Activated T-helper 17 cell treated with anti-CD3 and anti-CD28 coated beads, Interleukin-2, amount 50 U/mL, for 72 hours (primary cell): ENCODE measurements at regions not wholly inside any gene's neighbourhood (a gene's known extent, or its start where the extent isn't known, plus 50 kb on each side); places are given as distances from the start of the nearest gene placed in this dataset.

Experiments
- ATAC-seq: fragments of 150-1000 bp; cut with Tn5 transposase; replicated peaks from 2 replicates; pipeline ENCODE4 v1.10.0; 2021; ENCODE audit warnings: mild to moderate bottlenecking, moderate library complexity
- H3K27ac Mint-ChIP-seq: one replicate; pipeline ENCODE4 v1.8.0; 2022; ENCODE audit warnings: mixed read lengths
- H3K27me3 Mint-ChIP-seq: one replicate; pipeline ENCODE4 v1.8.0; 2022; ENCODE audit warnings: mixed read lengths
- H3K36me3 Mint-ChIP-seq: one replicate; pipeline ENCODE4 v1.8.0; 2022; ENCODE audit warnings: low read depth, mild to moderate bottlenecking, mixed read lengths
- H3K4me1 Mint-ChIP-seq: one replicate; pipeline ENCODE4 v1.8.0; 2022; ENCODE audit warnings: mixed read lengths
- H3K4me3 Mint-ChIP-seq: one replicate; pipeline ENCODE4 v1.8.0; 2022; ENCODE audit warnings: mild to moderate bottlenecking, mixed read lengths
- H3K9me3 Mint-ChIP-seq: one replicate; pipeline ENCODE4 v1.8.0; 2022; ENCODE audit warnings: mixed read lengths

DNA sequence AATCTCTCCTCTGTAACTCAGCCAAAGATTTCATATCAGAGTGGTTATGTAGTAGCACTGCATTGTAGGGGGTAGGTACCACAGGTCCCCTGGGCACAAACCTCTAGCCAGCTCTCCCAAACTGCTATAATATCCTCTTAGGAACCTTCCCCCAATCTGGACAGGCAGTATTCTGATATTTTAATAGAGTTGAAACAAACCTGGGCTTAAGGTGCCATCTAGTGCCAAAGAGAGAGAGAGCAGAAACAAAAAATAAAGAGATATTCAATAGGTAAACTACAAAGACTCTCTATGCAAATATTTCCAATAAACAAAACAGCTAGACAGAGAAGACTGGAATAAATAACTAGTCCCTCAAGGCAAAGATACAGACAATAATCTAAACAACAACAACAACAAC is 1070.0 kb downstream of the CDH11 start:
- Mint-ChIP-seq H3K4me3 (no peak overlapping the region), H3K27me3 (no peaks in the 10 kb centered on the region), H3K27ac (no peak overlapping the region), H3K36me3 (no peaks in the 10 kb centered on the region), H3K4me1 (no peaks in the 10 kb centered on the region), H3K9me3 (peaks cover 28% of the 10 kb centered on the region)
- ATAC-seq: no peak

- H3K36me3 Mint-ChIP-seq: no peaks in the 10 kb centered on the region
- no peak for ATAC-seq
- peaks cover 22% of the 10 kb centered on the region for H3K9me3 Mint-ChIP-seq
- no peaks in the 10 kb centered on the region for H3K4me1 Mint-ChIP-seq
- no peak overlapping the region for H3K27ac Mint-ChIP-seq
- H3K27me3 Mint-ChIP-seq: no peaks in the 10 kb centered on the region
- H3K4me3 Mint-ChIP-seq: no peak overlapping the region
Observed at GRCh38 chr16:64047878-64048277, 1074.0 kb downstream of the CDH11 start.

DNA sequence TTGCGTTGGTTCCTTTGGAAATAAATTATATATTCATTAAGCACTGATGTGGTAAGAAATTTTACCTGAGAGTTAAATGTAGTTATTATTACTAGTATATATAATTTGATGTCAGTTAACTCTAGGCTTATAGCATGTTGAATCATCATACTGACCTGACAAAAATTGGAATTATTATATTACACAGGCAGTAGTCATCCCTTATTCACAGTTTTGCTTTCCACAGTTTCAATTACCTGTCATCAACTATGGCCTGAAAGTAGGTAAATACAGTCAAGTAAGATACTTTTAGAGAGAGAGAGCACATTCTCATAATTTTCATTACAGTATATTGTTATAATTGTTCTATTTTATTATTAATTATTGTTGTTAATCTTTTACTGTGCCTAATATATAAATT is 1074.7 kb downstream of the CDH11 start:
- H3K27ac Mint-ChIP-seq: no peak overlapping the region
- H3K27me3 Mint-ChIP-seq: no peaks in the 10 kb centered on the region
- no peaks in the 10 kb centered on the region for H3K4me1 Mint-ChIP-seq
- H3K4me3 Mint-ChIP-seq: no peak overlapping the region
- H3K9me3 Mint-ChIP-seq: peaks cover 23% of the 10 kb centered on the region
- ATAC-seq: no peak
- H3K36me3 Mint-ChIP-seq: no peaks in the 10 kb centered on the region

DNA sequence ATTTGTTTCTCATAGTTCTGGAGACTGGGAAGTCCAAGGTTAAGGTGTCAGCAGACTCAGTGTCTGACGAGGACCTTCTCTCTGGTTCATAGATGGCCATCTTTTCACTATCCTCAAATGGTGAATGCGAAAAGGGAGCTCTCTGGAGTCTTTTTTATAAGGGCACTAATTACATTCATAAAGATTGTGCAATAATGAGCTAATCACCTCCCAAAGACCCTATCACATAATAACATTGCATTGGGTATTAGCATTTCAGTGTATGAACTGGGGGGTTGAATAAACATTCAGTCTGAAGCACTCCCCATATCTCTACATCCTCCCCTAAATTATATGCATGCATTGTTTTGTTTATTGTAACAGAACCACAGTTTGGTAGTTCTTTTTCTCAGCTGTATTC is 1086.5 kb downstream of the CDH11 start:
- ATAC-seq: no peak
- no peaks in the 10 kb centered on the region for H3K36me3 Mint-ChIP-seq
- H3K4me3 Mint-ChIP-seq: no peak overlapping the region
- no peaks in the 10 kb centered on the region for H3K27me3 Mint-ChIP-seq
- peaks cover 26% of the 10 kb centered on the region for H3K9me3 Mint-ChIP-seq
- H3K4me1 Mint-ChIP-seq: no peaks in the 10 kb centered on the region
- H3K27ac Mint-ChIP-seq: no peak overlapping the region

- H3K4me1 Mint-ChIP-seq: no peaks in the 10 kb centered on the region
- H3K27ac Mint-ChIP-seq: no peak overlapping the region
- H3K27me3 Mint-ChIP-seq: no peaks in the 10 kb centered on the region
- ATAC-seq: no peak
- peaks cover 20% of the 10 kb centered on the region for H3K9me3 Mint-ChIP-seq
- no peak overlapping the region for H3K4me3 Mint-ChIP-seq
- H3K36me3 Mint-ChIP-seq: no peaks in the 10 kb centered on the region
Observed at GRCh38 chr16:64019339-64019738, 1102.5 kb downstream of the CDH11 start.

DNA sequence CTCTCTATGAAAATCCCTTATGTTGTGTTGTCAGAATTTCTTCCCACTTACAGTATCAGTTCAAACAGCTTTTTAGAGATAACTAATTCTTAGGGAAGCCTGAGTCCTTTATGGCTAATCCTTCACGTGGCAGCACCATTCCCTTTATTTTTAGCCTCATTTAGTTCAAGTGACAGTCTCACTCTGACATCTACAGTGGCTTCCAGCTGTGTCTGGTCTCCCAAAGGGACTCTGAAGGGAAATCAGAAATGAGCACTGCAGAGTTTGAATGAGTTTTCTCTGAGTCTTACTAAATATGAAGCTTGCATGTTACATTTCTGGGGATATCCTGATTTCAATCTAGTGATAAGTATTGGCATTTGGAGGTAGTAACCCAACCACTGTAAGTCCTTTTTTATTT is 1104.1 kb downstream of the CDH11 start:
- Mint-ChIP-seq H3K36me3 (no peaks in the 10 kb centered on the region), H3K4me3 (no peak overlapping the region), H3K4me1 (no peaks in the 10 kb centered on the region), H3K27ac (no peak overlapping the region), H3K27me3 (no peaks in the 10 kb centered on the region), H3K9me3 (peaks cover 22% of the 10 kb centered on the region)
- ATAC-seq: no peak

GRCh38 chr16:64013856-64014255 is 1108.0 kb downstream of the CDH11 start:
- no peaks in the 10 kb centered on the region for H3K4me1 Mint-ChIP-seq

DNA sequence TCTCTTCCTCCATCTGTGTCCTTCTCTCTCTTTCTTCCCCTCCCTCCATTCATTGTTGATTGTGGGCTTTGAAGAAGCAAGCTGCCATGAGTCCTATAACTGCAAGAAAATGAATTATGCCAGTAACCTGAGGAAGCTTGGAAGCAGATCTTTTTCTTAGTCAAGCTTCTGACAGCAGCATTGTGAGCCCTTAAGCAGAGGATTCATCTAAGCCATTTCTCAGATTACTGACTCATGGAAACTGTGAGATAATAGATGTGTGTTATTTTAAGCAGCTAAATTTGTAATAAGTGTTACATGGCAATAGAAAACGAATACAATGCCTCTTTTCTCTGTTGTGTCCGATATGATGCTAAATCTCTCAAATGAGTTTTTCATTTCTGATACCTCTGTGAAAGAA is 1109.7 kb downstream of the CDH11 start:
- no peaks in the 10 kb centered on the region for H3K27me3 Mint-ChIP-seq
- no peak overlapping the region for H3K27ac Mint-ChIP-seq
- peaks cover 24% of the 10 kb centered on the region for H3K9me3 Mint-ChIP-seq
- no peak for ATAC-seq
- H3K4me1 Mint-ChIP-seq: no peaks in the 10 kb centered on the region
- H3K36me3 Mint-ChIP-seq: no peaks in the 10 kb centered on the region
- H3K4me3 Mint-ChIP-seq: no peak overlapping the region

More at GRCh38 chr16:64013856-64014255, 1108.0 kb downstream of the CDH11 start:
- no peaks in the 10 kb centered on the region for H3K36me3 Mint-ChIP-seq
- no peak overlapping the region for H3K4me3 Mint-ChIP-seq
- no peaks in the 10 kb centered on the region for H3K27me3 Mint-ChIP-seq
- no peak overlapping the region for H3K27ac Mint-ChIP-seq
- no peak for ATAC-seq
- H3K9me3 Mint-ChIP-seq: peaks cover 27% of the 10 kb centered on the region

GRCh38 chr16:64011650-64012049 is 1110.2 kb downstream of the CDH11 start:
- Mint-ChIP-seq H3K9me3 (peaks cover 20% of the 10 kb centered on the region), H3K27me3 (no peaks in the 10 kb centered on the region), H3K27ac (no peak overlapping the region), H3K4me3 (no peak overlapping the region), H3K36me3 (no peaks in the 10 kb centered on the region), H3K4me1 (no peaks in the 10 kb centered on the region)
- ATAC-seq: no peak

- Mint-ChIP-seq H3K27me3 (no peaks in the 10 kb centered on the region), H3K4me1 (no peaks in the 10 kb centered on the region), H3K4me3 (no peak overlapping the region), H3K36me3 (no peaks in the 10 kb centered on the region), H3K27ac (no peak overlapping the region), H3K9me3 (peaks cover 20% of the 10 kb centered on the region)
- no peak for ATAC-seq
Observed at GRCh38 chr16:64008131-64008530, 1113.7 kb downstream of the CDH11 start.

DNA sequence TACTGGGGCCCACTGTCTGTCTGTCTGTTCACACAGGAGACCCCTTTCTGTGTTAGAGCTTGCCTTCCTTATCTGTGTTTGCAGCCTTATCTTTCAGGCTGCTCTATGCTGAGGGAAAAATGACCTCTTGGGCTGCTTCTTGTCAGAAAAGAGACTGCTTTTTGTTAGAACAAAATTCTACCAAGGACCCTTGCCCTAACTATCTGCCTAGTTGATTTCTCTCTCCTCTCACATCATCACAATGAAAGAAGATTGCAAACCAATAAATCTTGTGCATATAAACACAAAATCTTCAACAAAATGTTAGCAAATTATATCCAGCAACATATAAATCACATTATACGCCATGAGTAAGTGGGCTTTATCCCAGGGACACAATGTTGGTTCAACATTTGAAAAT is 1117.7 kb downstream of the CDH11 start:
- no peak for ATAC-seq
- Mint-ChIP-seq H3K4me3 (no peak overlapping the region), H3K4me1 (no peaks in the 10 kb centered on the region)

DNA sequence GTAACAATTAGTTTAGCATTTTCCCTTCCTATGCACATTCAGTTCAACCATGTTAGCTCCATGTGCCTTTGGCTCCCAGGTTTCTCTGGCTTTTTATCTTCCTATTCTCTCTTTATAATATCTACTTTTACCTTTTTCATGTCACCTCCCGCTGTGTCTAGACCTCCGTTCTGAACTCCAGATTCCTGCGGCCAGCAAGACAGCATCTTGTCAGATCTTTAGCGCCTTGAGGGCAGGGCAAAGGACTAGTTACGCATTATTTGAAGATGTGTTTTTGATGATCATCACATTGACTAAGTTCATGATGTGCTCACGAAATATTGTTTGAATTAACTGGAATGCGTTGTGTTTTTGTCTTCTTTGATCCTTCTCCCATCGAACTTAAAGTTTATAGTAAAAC is 1126.8 kb downstream of the CDH11 start:
- H3K27me3 Mint-ChIP-seq: no peaks in the 10 kb centered on the region
- no peak overlapping the region for H3K4me3 Mint-ChIP-seq
- no peaks in the 10 kb centered on the region for H3K4me1 Mint-ChIP-seq
- ATAC-seq: no peak
- no peak overlapping the region for H3K27ac Mint-ChIP-seq
- H3K36me3 Mint-ChIP-seq: no peaks in the 10 kb centered on the region
- peaks cover 13% of the 10 kb centered on the region for H3K9me3 Mint-ChIP-seq

More for the DNA sequence above, 1117.7 kb downstream of the CDH11 start:
- no peaks in the 10 kb centered on the region for H3K27me3 Mint-ChIP-seq
- H3K9me3 Mint-ChIP-seq: peaks cover 21% of the 10 kb centered on the region
- no peak overlapping the region for H3K27ac Mint-ChIP-seq
- no peaks in the 10 kb centered on the region for H3K36me3 Mint-ChIP-seq

- no peaks in the 10 kb centered on the region for H3K4me1 Mint-ChIP-seq
- H3K36me3 Mint-ChIP-seq: no peaks in the 10 kb centered on the region
- H3K27me3 Mint-ChIP-seq: no peaks in the 10 kb centered on the region
- ATAC-seq: no peak
- H3K9me3 Mint-ChIP-seq: peaks cover 36% of the 10 kb centered on the region
- no peak overlapping the region for H3K4me3 Mint-ChIP-seq
- H3K27ac Mint-ChIP-seq: no peak overlapping the region
Observed at GRCh38 chr16:63983401-63983800, 1138.5 kb downstream of the CDH11 start.

DNA sequence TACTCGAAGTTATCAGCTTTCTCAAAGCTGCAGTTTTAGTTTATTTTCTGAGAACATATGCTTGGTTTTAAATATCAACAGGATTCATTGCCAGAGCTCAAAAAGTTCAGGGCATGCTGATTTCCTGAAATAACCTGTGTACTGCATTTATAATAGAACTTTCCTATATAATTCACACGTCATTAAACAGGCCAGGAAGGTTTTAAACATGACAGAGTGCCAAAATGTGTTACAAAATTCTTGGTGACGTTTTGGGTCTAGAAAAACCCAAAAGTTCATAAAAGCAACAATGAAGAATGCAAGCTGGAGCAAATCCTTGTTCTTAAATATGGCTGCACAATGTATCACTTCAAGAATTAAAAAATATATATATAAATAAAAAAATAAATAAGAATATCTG is 1139.1 kb downstream of the CDH11 start:
- peaks cover 36% of the 10 kb centered on the region for H3K9me3 Mint-ChIP-seq
- H3K27me3 Mint-ChIP-seq: no peaks in the 10 kb centered on the region
- no peak overlapping the region for H3K4me3 Mint-ChIP-seq
- no peaks in the 10 kb centered on the region for H3K36me3 Mint-ChIP-seq
- H3K27ac Mint-ChIP-seq: no peak overlapping the region
- ATAC-seq: no peak
- H3K4me1 Mint-ChIP-seq: no peaks in the 10 kb centered on the region

GRCh38 chr16:63982110-63982509 is 1139.8 kb downstream of the CDH11 start:
- ATAC-seq: no peak
- H3K27ac Mint-ChIP-seq: no peak overlapping the region
- no peaks in the 10 kb centered on the region for H3K27me3 Mint-ChIP-seq
- H3K4me3 Mint-ChIP-seq: no peak overlapping the region
- no peaks in the 10 kb centered on the region for H3K36me3 Mint-ChIP-seq
- peaks cover 32% of the 10 kb centered on the region for H3K9me3 Mint-ChIP-seq
- no peaks in the 10 kb centered on the region for H3K4me1 Mint-ChIP-seq

- Mint-ChIP-seq H3K27ac (no peak overlapping the region), H3K27me3 (no peaks in the 10 kb centered on the region), H3K4me1 (no peaks in the 10 kb centered on the region), H3K4me3 (no peak overlapping the region), H3K36me3 (no peaks in the 10 kb centered on the region), H3K9me3 (peaks cover 27% of the 10 kb centered on the region)
- no peak for ATAC-seq
Observed at GRCh38 chr16:63981639-63982038, 1140.2 kb downstream of the CDH11 start.
